K562 (cell line): ENCODE measurements at regions not wholly inside any gene's neighbourhood (a gene's known extent, or its start where the extent isn't known, plus 50 kb on each side); places are given as distances from the start of the nearest gene placed in this dataset.

Source experiments
- ATAC-seq: fragments of 200-7000 bp; cut with Tn5 transposase; 3 replicates; pipeline ENCODE4 v1.9.1; 2020; ENCODE audit warnings: moderate library complexity
- BruUV-seq: library from RNA; stranded (reverse); fragments of 400-500 nt; replicated peaks from 2 replicates; lab custom pipeline; 2021; lab: Mats Ljungman, UMichigan
- CTCF ChIA-PET: fragments of 300-600 bp; formaldehyde crosslinking; extraction: SDS; loops from one replicate; lab custom pipeline; 2021; ENCODE audit warnings: low intra/inter-chr PET ratio; lab: Yijun Ruan, JAX
- POLR2A ChIA-PET: fragments of 300-600, 350-650 bp; sonication (Branson Sonifier 250); formaldehyde crosslinking; extraction: SDS; loops from one replicate; lab custom pipeline; 2021; ENCODE audit warnings: antibody characterized with exemption, inconsistent platforms; lab: Yijun Ruan, JAX
- DNase-seq, 4 experiments: peaks; one replicate each; pipeline versions ENCODE4 v3.0.0 to v3.0.0-alpha.2; 2011 to 2018; ENCODE audit warnings: low spot score in 3 of 4, mixed read lengths in 3 of 4; ENCODE audit errors: extremely low read depth in 1 of 4
- FAIRE-seq: peaks from 2 replicates; lab custom pipeline; 2011; peaks lifted over from hg19 to GRCh38; lab: Jason Lieb, UNC
- H2AFZ ChIP-seq: 2 replicates; pipeline ENCODE4 v1.6.0; 2011; ENCODE audit warnings: low read depth, low read length, control low read depth, inconsistent platforms
- H3K27ac ChIP-seq: fragments of 200-600 bp; 3 replicates; pipeline ENCODE4 v1.8.0; 2011; ENCODE audit warnings: low read depth, mild to moderate bottlenecking, control low read depth, inconsistent platforms, low read length, moderate library complexity, mixed read lengths; ENCODE audit errors: extremely low read depth
- H3K27me3 ChIP-seq, 2 experiments: fragments of 300-600 bp in 1 of 2; 2 replicates in 1 of 2; 3 replicates in 1 of 2; pipeline versions ENCODE4 v1.6.0 to v1.8.0; 2011; ENCODE audit warnings: inconsistent platforms in 2 of 2, low read length in 2 of 2, mild to moderate bottlenecking in 1 of 2, mixed read lengths in 1 of 2, moderate library complexity in 1 of 2; ENCODE audit not compliant: control insufficient read depth in 2 of 2, insufficient read depth in 2 of 2
- H3K36me3 ChIP-seq: fragments of 300-600 bp; 3 replicates; pipeline ENCODE4 v1.8.0; 2011; ENCODE audit warnings: mild to moderate bottlenecking, low read length, inconsistent platforms; ENCODE audit not compliant: control insufficient read depth, insufficient read depth
- H3K4me1 ChIP-seq, 2 experiments: fragments of 200-600 bp in 1 of 2; replicated peaks in 1 of 2; 2 replicates in 1 of 2; 3 replicates in 1 of 2; pipeline versions ENCODE4 v1.5.1 to v1.8.0; 2011; ENCODE audit warnings: inconsistent platforms in 2 of 2, low read length in 2 of 2, mild to moderate bottlenecking in 1 of 2, mixed read lengths in 1 of 2, moderate library complexity in 1 of 2; ENCODE audit not compliant: control insufficient read depth in 2 of 2, insufficient read depth in 2 of 2
- H3K4me2 ChIP-seq: 2 replicates; pipeline ENCODE4 v1.6.1; 2011; ENCODE audit warnings: low read length, control low read depth, inconsistent platforms, mixed read lengths; ENCODE audit not compliant: insufficient read depth
- H3K4me3 ChIP-seq: fragments of 200-600 bp; sonication (generic), shearing (Covaris generic); 2 replicates; pipeline ENCODE4 v1.5.1; 2016; ENCODE audit warnings: control low read depth, inconsistent platforms
- H3K79me2 ChIP-seq: fragments of 200-600 bp; 3 replicates; pipeline ENCODE4 v1.8.0; 2011; ENCODE audit warnings: low read length, inconsistent platforms; ENCODE audit not compliant: control insufficient read depth, insufficient read depth
- H3K9ac ChIP-seq, 2 experiments: 2 replicates each; pipeline versions ENCODE4 v1.6.0 to v1.6.1; 2011; ENCODE audit warnings: low read depth in 2 of 2, low read length in 2 of 2, control low read depth in 1 of 2, inconsistent platforms in 1 of 2, mild to moderate bottlenecking in 1 of 2, mixed read lengths in 1 of 2; ENCODE audit not compliant: insufficient read depth in 1 of 2
- H3K9me1 ChIP-seq: one replicate; pipeline ENCODE4 v1.6.0; 2011; ENCODE audit warnings: inconsistent platforms, mild to moderate bottlenecking, low read length, moderate library complexity; ENCODE audit not compliant: control insufficient read depth, insufficient read depth
- H3K9me3 ChIP-seq: replicated peaks from 2 replicates; pipeline ENCODE4 v1.5.1; 2011; ENCODE audit warnings: low read depth, low read length, inconsistent platforms; ENCODE audit not compliant: control insufficient read depth, insufficient read depth
- H4K20me1 ChIP-seq: replicated peaks from 2 replicates; pipeline ENCODE4 v1.6.1; 2011; ENCODE audit warnings: low read length, inconsistent platforms, mixed read lengths; ENCODE audit not compliant: control insufficient read depth, insufficient read depth
- BRCA1 ChIP-seq, 2 experiments: fragments of 450-650 bp in 1 of 2; sonication (generic) in 1 of 2; formaldehyde crosslinking in 1 of 2; IDR thresholded peaks; 2 replicates each; pipeline versions ENCODE4 v1.5.0 to v1.6.1; 2017 to 2020; ENCODE audit warnings: mild to moderate bottlenecking in 1 of 2, missing genetic modification reagents in 1 of 2
- EGR1 ChIP-seq: fragments of 450-650 bp; conservative IDR thresholded peaks from 2 replicates; pipeline ENCODE4 v1.6.1; 2017; ENCODE audit warnings: mild to moderate bottlenecking
- SMAD3 ChIP-seq: fragments of 450-650 bp; formaldehyde crosslinking; conservative IDR thresholded peaks from 2 replicates; pipeline ENCODE4 v1.4.0; 2020; ENCODE audit warnings: mild to moderate bottlenecking
- ZFP30 ChIP-seq: fragments of 250-450 bp; sonication (Bioruptor Pico); IDR thresholded peaks from 2 replicates; pipeline ENCODE4 v1.8.0; 2022; ENCODE audit warnings: moderate library complexity, mild to moderate bottlenecking, inconsistent platforms, borderline replicate concordance
- ZNF124 ChIP-seq: sonication (generic); formaldehyde crosslinking; IDR thresholded peaks from 2 replicates; pipeline ENCODE4 v1.8.1; 2022; ENCODE audit warnings: missing genetic modification reagents
- ZNF175 ChIP-seq: fragments of 200-800 bp; sonication (Bioruptor generic); IDR thresholded peaks from 2 replicates; pipeline ENCODE4 v1.6.1; 2016; ENCODE audit warnings: low read depth, mild to moderate bottlenecking, missing genetic modification characterization, missing compliant biosample characterization
- ZNF384 ChIP-seq: IDR thresholded peaks from 2 replicates; pipeline ENCODE4 v1.6.1; 2012; ENCODE audit warnings: low read depth, low read length, improper control_type of control experiment
- WGBS: fragments of 100-300 bp; shearing (Covaris generic); methylation state at CpG from one replicate; pipeline ENCODE4 v1.1.6; 2016; ENCODE audit warnings: low coverage, mixed read lengths; ENCODE audit not compliant: insufficient coverage; ENCODE audit errors: missing lambda C conversion rate; 5-methylcytosine and 5-hydroxymethylcytosine counted together
- in situ Hi-C: fragments of 300-500 bp; cut with MboI; formaldehyde crosslinking; loops from 4 replicates; pipeline ENCODE4 v1.15.0; 2018; ENCODE audit warnings: inconsistent platforms, mixed read lengths
- intact Hi-C: fragments of 100-400 bp; cut with micrococcal nuclease; formaldehyde crosslinking; loops from 2 replicates; pipeline ENCODE4 v1.14.2; 2022

- ChIA-PET CTCF (no interaction called here), POLR2A (no interaction called here)
- in situ Hi-C loops (no loop called here), intact Hi-C loops (no loop called here)
- BruUV-seq: no TSS peak
- H3K9ac ChIP-seq: no peak overlapping the region
- H3K4me3 ChIP-seq: no peak overlapping the region
- ATAC-seq: no peak
- no peak overlapping the region for H3K27ac ChIP-seq
- no peaks in the 10 kb centered on the region for H3K27me3 ChIP-seq
- TF ChIP-seq ZNF124 (CRISPR knock-in tag) (no peak), EGR1 (no peak)
- no peak overlapping the region for H2AFZ ChIP-seq
- H3K79me2 ChIP-seq: no peaks in the 10 kb centered on the region
- no peaks in the 10 kb centered on the region for H3K9me1 ChIP-seq
- no peak overlapping the region for H3K4me2 ChIP-seq
- 0% methylated on average over 2 of the region's 2 CpGs for WGBS
- DNase-seq: no peak
- H3K36me3 ChIP-seq: no peaks in the 10 kb centered on the region
- FAIRE-seq: no peak
- no peaks in the 10 kb centered on the region for H4K20me1 ChIP-seq
- H3K9me3 ChIP-seq: no peaks in the 10 kb centered on the region
- no peaks in the 10 kb centered on the region for H3K4me1 ChIP-seq
Measured at GRCh38 chr9:12060811-12061210, 632.4 kb upstream of the TYRP1 start.

GRCh38 chr9:12065050-12065449, 628.1 kb upstream of the TYRP1 start:
- ChIA-PET POLR2A (no interaction called here), CTCF (no interaction called here)
- Histone ChIP-seq H3K4me3 (no peak overlapping the region), H3K9me3 (no peaks in the 10 kb centered on the region), H3K9me1 (no peaks in the 10 kb centered on the region), H3K27me3 (no peaks in the 10 kb centered on the region), H3K79me2 (no peaks in the 10 kb centered on the region), H3K4me1 (no peaks in the 10 kb centered on the region), H3K36me3 (no peaks in the 10 kb centered on the region), H3K4me2 (no peak overlapping the region), H3K9ac (no peak overlapping the region), H3K27ac (no peak overlapping the region), H2AFZ (no peak overlapping the region), H4K20me1 (no peaks in the 10 kb centered on the region)
- intact Hi-C loops: no loop called here
- in situ Hi-C loops: no loop called here
- FAIRE-seq (no peak), DNase-seq (no peak), ATAC-seq (no peak)
- 0% methylated on average over 3 of the region's 3 CpGs for WGBS
- BruUV-seq: no TSS peak
- TF ChIP-seq BRCA1 (IDR thresholded peaks at IDR 0.05) (no peak), BRCA1 (CRISPR knock-in tag; IDR thresholded peaks at IDR 0.05) (no peak), ZNF384 (no peak), ZNF175 (no peak), ZFP30 (no peak), SMAD3 (CRISPR knock-in tag) (no peak)
